ENCODE measurements at regions not wholly inside any gene's neighbourhood (a gene's known extent, or its start where the extent isn't known, plus 50 kb on each side); places are given as distances from the start of the nearest gene placed in this dataset.

DNA sequence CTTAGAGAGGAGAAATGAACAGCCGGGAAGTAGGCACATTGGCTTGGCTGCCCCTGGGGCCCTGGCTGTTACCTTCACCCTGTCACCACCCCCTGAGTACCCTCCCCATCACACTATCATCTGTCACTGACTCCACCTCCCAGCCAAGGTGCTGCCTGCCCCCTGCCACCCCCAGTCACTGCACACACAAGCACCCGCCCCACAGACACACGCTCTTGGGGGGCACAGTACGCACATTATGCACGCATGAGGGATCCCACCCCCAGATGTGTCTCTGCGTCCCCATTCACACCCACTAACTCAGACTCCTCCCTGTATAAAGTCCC, 223.3 kb downstream of the PTPRU start:
- TF ChIP-seq, protein P1, sequence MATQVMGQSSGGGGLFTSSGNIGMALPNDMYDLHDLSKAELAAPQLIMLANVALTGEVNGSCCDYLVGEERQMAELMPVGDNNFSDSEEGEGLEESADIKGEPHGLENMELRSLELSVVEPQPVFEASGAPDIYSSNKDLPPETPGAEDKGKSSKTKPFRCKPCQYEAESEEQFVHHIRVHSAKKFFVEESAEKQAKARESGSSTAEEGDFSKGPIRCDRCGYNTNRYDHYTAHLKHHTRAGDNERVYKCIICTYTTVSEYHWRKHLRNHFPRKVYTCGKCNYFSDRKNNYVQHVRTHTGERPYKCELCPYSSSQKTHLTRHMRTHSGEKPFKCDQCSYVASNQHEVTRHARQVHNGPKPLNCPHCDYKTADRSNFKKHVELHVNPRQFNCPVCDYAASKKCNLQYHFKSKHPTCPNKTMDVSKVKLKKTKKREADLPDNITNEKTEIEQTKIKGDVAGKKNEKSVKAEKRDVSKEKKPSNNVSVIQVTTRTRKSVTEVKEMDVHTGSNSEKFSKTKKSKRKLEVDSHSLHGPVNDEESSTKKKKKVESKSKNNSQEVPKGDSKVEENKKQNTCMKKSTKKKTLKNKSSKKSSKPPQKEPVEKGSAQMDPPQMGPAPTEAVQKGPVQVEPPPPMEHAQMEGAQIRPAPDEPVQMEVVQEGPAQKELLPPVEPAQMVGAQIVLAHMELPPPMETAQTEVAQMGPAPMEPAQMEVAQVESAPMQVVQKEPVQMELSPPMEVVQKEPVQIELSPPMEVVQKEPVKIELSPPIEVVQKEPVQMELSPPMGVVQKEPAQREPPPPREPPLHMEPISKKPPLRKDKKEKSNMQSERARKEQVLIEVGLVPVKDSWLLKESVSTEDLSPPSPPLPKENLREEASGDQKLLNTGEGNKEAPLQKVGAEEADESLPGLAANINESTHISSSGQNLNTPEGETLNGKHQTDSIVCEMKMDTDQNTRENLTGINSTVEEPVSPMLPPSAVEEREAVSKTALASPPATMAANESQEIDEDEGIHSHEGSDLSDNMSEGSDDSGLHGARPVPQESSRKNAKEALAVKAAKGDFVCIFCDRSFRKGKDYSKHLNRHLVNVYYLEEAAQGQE (IDR thresholded peaks at IDR 0.05; ENCODE audit: insufficient read depth in 1 of 2, low read depth in 2 of 2, low read length in 2 of 2): no peak
- no peak for TF ChIP-seq FOXP2 (optimal IDR thresholded peaks at IDR 0.05; ENCODE audit: borderline replicate concordance, extremely low read depth, extremely low read length, insufficient read depth)
- TF ChIP-seq POLR2AphosphoS5 (IDR thresholded peaks at IDR 0.05; ENCODE audit: low read depth, low read length): no peak
- TF ChIP-seq SIN3A (IDR thresholded peaks at IDR 0.05; ENCODE audit: borderline replicate concordance, insufficient read depth, low read length): no peak
- TF ChIP-seq TAF1 (IDR thresholded peaks at IDR 0.05; ENCODE audit: borderline replicate concordance, insufficient read depth, low read length): no peak

DNA sequence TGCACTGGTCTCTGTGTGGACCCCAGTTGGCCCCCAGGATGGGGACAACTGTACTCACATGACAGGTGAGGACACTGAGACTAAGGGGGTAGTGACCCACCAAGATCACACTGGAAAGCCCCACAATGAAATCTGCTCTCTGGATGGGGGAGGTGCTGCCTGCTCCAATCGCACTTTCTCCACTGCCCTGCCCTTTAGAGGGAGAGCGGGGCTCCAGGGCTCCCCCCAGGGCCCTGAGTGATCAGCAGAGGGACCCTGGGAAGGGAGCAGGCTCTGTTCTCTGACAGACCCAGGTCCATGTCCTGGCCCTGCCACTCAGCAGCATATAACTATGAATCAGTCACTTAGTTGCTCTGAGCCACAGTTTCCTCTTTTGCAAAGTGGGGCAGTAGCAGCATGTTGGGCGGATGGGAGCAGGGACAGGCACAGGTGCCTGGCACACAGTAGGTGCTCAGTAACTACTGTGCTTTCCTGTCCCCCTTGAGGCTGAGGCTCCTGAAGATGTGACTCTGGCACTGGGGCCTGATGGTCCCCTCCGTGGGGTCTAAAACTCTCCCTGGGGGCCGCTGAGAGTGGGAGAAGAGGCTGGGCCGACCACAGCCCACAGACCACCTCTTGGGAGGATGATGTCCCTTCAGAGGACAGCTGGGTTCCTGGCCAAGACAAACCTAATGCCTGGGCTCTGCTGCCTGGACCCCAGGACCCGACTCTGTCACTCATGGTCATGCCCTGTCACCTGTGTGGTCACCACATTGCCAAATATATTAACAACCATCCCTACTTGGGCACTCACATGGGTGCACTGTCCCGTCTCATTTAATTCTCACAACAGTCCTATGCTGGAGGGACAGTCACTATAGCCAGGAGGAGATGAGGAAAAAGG, 222.7 kb downstream of the PTPRU start:
- TF ChIP-seq FOXP2 (optimal IDR thresholded peaks at IDR 0.05; ENCODE audit: borderline replicate concordance, extremely low read depth, extremely low read length, insufficient read depth): no peak
- no peak for TF ChIP-seq TAF1 (IDR thresholded peaks at IDR 0.05; ENCODE audit: borderline replicate concordance, insufficient read depth, low read length)
- TF ChIP-seq SIN3A (IDR thresholded peaks at IDR 0.05; ENCODE audit: borderline replicate concordance, insufficient read depth, low read length): no peak
- no peak for TF ChIP-seq POLR2AphosphoS5 (IDR thresholded peaks at IDR 0.05; ENCODE audit: low read depth, low read length)
- TF ChIP-seq, protein P1 (IDR thresholded peaks at IDR 0.05; ENCODE audit: insufficient read depth in 1 of 2, low read depth in 2 of 2, low read length in 2 of 2): no peak

GRCh38 chr1:29457496-29458368, 221.4 kb downstream of the PTPRU start:
- TF ChIP-seq TAF1 (IDR thresholded peaks at IDR 0.05; ENCODE audit: borderline replicate concordance, insufficient read depth, low read length): no peak
- no peak for TF ChIP-seq SIN3A (IDR thresholded peaks at IDR 0.05; ENCODE audit: borderline replicate concordance, insufficient read depth, low read length)
- no peak for TF ChIP-seq POLR2AphosphoS5 (IDR thresholded peaks at IDR 0.05; ENCODE audit: low read depth, low read length)
- TF ChIP-seq, protein P1 (IDR thresholded peaks at IDR 0.05; ENCODE audit: insufficient read depth in 1 of 2, low read depth in 2 of 2, low read length in 2 of 2): no peak
- no peak for TF ChIP-seq FOXP2 (optimal IDR thresholded peaks at IDR 0.05; ENCODE audit: borderline replicate concordance, extremely low read depth, extremely low read length, insufficient read depth)

GRCh38 chr1:29456685-29457435, 220.5 kb downstream of the PTPRU start:
- TF ChIP-seq FOXP2 (optimal IDR thresholded peaks at IDR 0.05; ENCODE audit: borderline replicate concordance, extremely low read depth, extremely low read length, insufficient read depth): no peak
- no peak for TF ChIP-seq SIN3A (IDR thresholded peaks at IDR 0.05; ENCODE audit: borderline replicate concordance, insufficient read depth, low read length)
- TF ChIP-seq POLR2AphosphoS5 (IDR thresholded peaks at IDR 0.05; ENCODE audit: low read depth, low read length): no peak
- TF ChIP-seq TAF1 (IDR thresholded peaks at IDR 0.05; ENCODE audit: borderline replicate concordance, insufficient read depth, low read length): no peak
- TF ChIP-seq, protein P1 (IDR thresholded peaks at IDR 0.05; ENCODE audit: insufficient read depth in 1 of 2, low read depth in 2 of 2, low read length in 2 of 2): no peak

Measured in PFSK-1 (cell line).